ENCODE measurements at regions not wholly inside any gene's neighbourhood (a gene's known extent, or its start where the extent isn't known, plus 50 kb on each side); places are given as distances from the start of the nearest gene placed in this dataset.

GRCh38 chr2:216553482-216554240 lies 55.0 kb downstream of the RPL37A start:
- H3K27ac ChIP-seq (ENCODE audit: low read depth in 2 of 2, low read length in 1 of 2), result no peak overlapping the region
- WGBS, 2 donors, result 93 to 94% methylated on average over 12 of the region's 12 CpGs
- H3K36me3 ChIP-seq (ENCODE audit: control insufficient read depth in 2 of 2, insufficient read depth in 2 of 2, low read length in 1 of 2), result no peaks in the 10 kb centered on the region
- H3K4me3 ChIP-seq (ENCODE audit: low read depth in 1 of 2, low read length in 2 of 2), result no peak overlapping the region
- H3K4me1 ChIP-seq (ENCODE audit: control insufficient read depth in 2 of 2, insufficient read depth in 2 of 2, low read length in 1 of 2), result peaks cover 4 to 12% of the 10 kb centered on the region in 2 donors
- H3K9me3 ChIP-seq (ENCODE audit: control insufficient read depth in 2 of 2, insufficient read depth in 1 of 2, low read depth in 1 of 2, low read length in 1 of 2), result no peaks in the 10 kb centered on the region
- H3K27me3 ChIP-seq (ENCODE audit: control insufficient read depth in 1 of 2, insufficient read depth in 2 of 2, low read length in 2 of 2), result no peaks in the 10 kb centered on the region

GRCh38 chr2:216554286-216554685 lies 55.6 kb downstream of the RPL37A start:
- WGBS, 2 donors, result 81 to 82% methylated on average over 3 of the region's 3 CpGs
- Histone ChIP-seq H3K4me3 (ENCODE audit: low read depth in 1 of 2, low read length in 2 of 2) (no peak overlapping the region), H3K27me3 (ENCODE audit: control insufficient read depth in 1 of 2, insufficient read depth in 2 of 2, low read length in 2 of 2) (no peaks in the 10 kb centered on the region), H3K9me3 (ENCODE audit: control insufficient read depth in 2 of 2, insufficient read depth in 1 of 2, low read depth in 1 of 2, low read length in 1 of 2) (no peaks in the 10 kb centered on the region), H3K36me3 (ENCODE audit: control insufficient read depth in 2 of 2, insufficient read depth in 2 of 2, low read length in 1 of 2) (no peaks in the 10 kb centered on the region), H3K27ac (ENCODE audit: low read depth in 2 of 2, low read length in 1 of 2) (peak overlapping the region in 1 of 2 donors; percentile 56), H3K4me1 (ENCODE audit: control insufficient read depth in 2 of 2, insufficient read depth in 2 of 2, low read length in 1 of 2) (peaks cover 4 to 12% of the 10 kb centered on the region in 2 donors)

- Histone ChIP-seq H3K9me3 (ENCODE audit: control insufficient read depth in 2 of 2, insufficient read depth in 1 of 2, low read depth in 1 of 2, low read length in 1 of 2) (no peaks in the 10 kb centered on the region), H3K4me1 (ENCODE audit: control insufficient read depth in 2 of 2, insufficient read depth in 2 of 2, low read length in 1 of 2) (peaks cover 4 to 12% of the 10 kb centered on the region in 2 donors), H3K27me3 (ENCODE audit: control insufficient read depth in 1 of 2, insufficient read depth in 2 of 2, low read length in 2 of 2) (no peaks in the 10 kb centered on the region), H3K36me3 (ENCODE audit: control insufficient read depth in 2 of 2, insufficient read depth in 2 of 2, low read length in 1 of 2) (no peaks in the 10 kb centered on the region), H3K27ac (ENCODE audit: low read depth in 2 of 2, low read length in 1 of 2) (peak overlapping the region in 1 of 2 donors; percentile 56), H3K4me3 (ENCODE audit: low read depth in 1 of 2, low read length in 2 of 2) (no peak overlapping the region)
- 35 to 56% methylated on average over 1 of the region's 1 CpG for WGBS, 2 donors
Observed at GRCh38 chr2:216554755-216555154, 56.1 kb downstream of the RPL37A start.

GRCh38 chr2:216555274-216555673 lies 56.6 kb downstream of the RPL37A start:
- no peak overlapping the region for H3K4me3 ChIP-seq (ENCODE audit: low read depth in 1 of 2, low read length in 2 of 2)
- no peaks in the 10 kb centered on the region for H3K27me3 ChIP-seq (ENCODE audit: control insufficient read depth in 1 of 2, insufficient read depth in 2 of 2, low read length in 2 of 2)
- peak overlapping the region in 1 of 2 donors; percentile 45 for H3K27ac ChIP-seq (ENCODE audit: low read depth in 2 of 2, low read length in 1 of 2)
- 23 to 28% methylated on average over 6 of the region's 6 CpGs for WGBS, 2 donors
- H3K9me3 ChIP-seq (ENCODE audit: control insufficient read depth in 2 of 2, insufficient read depth in 1 of 2, low read depth in 1 of 2, low read length in 1 of 2), result no peaks in the 10 kb centered on the region
- H3K36me3 ChIP-seq (ENCODE audit: control insufficient read depth in 2 of 2, insufficient read depth in 2 of 2, low read length in 1 of 2), result no peaks in the 10 kb centered on the region
- H3K4me1 ChIP-seq (ENCODE audit: control insufficient read depth in 2 of 2, insufficient read depth in 2 of 2, low read length in 1 of 2), result peaks cover 4 to 12% of the 10 kb centered on the region in 2 donors

GRCh38 chr2:216556202-216556601 lies 57.6 kb downstream of the RPL37A start:
- H3K4me1 ChIP-seq (ENCODE audit: control insufficient read depth in 2 of 2, insufficient read depth in 2 of 2, low read length in 1 of 2), result peaks cover 4 to 12% of the 10 kb centered on the region in 2 donors
- 90% methylated on average over 2 of the region's 2 CpGs for WGBS, 2 donors
- no peak overlapping the region for H3K27ac ChIP-seq (ENCODE audit: low read depth in 2 of 2, low read length in 1 of 2)
- H3K4me3 ChIP-seq (ENCODE audit: low read depth in 1 of 2, low read length in 2 of 2), result no peak overlapping the region
- H3K9me3 ChIP-seq (ENCODE audit: control insufficient read depth in 2 of 2, insufficient read depth in 1 of 2, low read depth in 1 of 2, low read length in 1 of 2), result no peaks in the 10 kb centered on the region
- H3K36me3 ChIP-seq (ENCODE audit: control insufficient read depth in 2 of 2, insufficient read depth in 2 of 2, low read length in 1 of 2), result no peaks in the 10 kb centered on the region
- H3K27me3 ChIP-seq (ENCODE audit: control insufficient read depth in 1 of 2, insufficient read depth in 2 of 2, low read length in 2 of 2), result no peaks in the 10 kb centered on the region

- no peaks in the 10 kb centered on the region for H3K27me3 ChIP-seq (ENCODE audit: control insufficient read depth in 1 of 2, insufficient read depth in 2 of 2, low read length in 2 of 2)
- 84 to 87% methylated on average over 7 of the region's 7 CpGs for WGBS, 2 donors
- H3K9me3 ChIP-seq (ENCODE audit: control insufficient read depth in 2 of 2, insufficient read depth in 1 of 2, low read depth in 1 of 2, low read length in 1 of 2), result no peaks in the 10 kb centered on the region
- peaks cover 4 to 12% of the 10 kb centered on the region in 2 donors for H3K4me1 ChIP-seq (ENCODE audit: control insufficient read depth in 2 of 2, insufficient read depth in 2 of 2, low read length in 1 of 2)
- no peak overlapping the region for H3K4me3 ChIP-seq (ENCODE audit: low read depth in 1 of 2, low read length in 2 of 2)
- H3K27ac ChIP-seq (ENCODE audit: low read depth in 2 of 2, low read length in 1 of 2), result no peak overlapping the region
- no peaks in the 10 kb centered on the region for H3K36me3 ChIP-seq (ENCODE audit: control insufficient read depth in 2 of 2, insufficient read depth in 2 of 2, low read length in 1 of 2)
Observed at GRCh38 chr2:216557413-216557812, 58.8 kb downstream of the RPL37A start.

- Histone ChIP-seq H3K4me1 (ENCODE audit: control insufficient read depth in 2 of 2, insufficient read depth in 2 of 2, low read length in 1 of 2) (peaks cover 4 to 12% of the 10 kb centered on the region in 2 donors), H3K36me3 (ENCODE audit: control insufficient read depth in 2 of 2, insufficient read depth in 2 of 2, low read length in 1 of 2) (no peaks in the 10 kb centered on the region), H3K9me3 (ENCODE audit: control insufficient read depth in 2 of 2, insufficient read depth in 1 of 2, low read depth in 1 of 2, low read length in 1 of 2) (no peaks in the 10 kb centered on the region), H3K27ac (ENCODE audit: low read depth in 2 of 2, low read length in 1 of 2) (no peak overlapping the region), H3K4me3 (ENCODE audit: low read depth in 1 of 2, low read length in 2 of 2) (no peak overlapping the region), H3K27me3 (ENCODE audit: control insufficient read depth in 1 of 2, insufficient read depth in 2 of 2, low read length in 2 of 2) (no peaks in the 10 kb centered on the region)
- 61 to 65% methylated on average over 1 of the region's 1 CpG for WGBS, 2 donors
Observed at GRCh38 chr2:216557820-216558219, 59.2 kb downstream of the RPL37A start.

- no peaks in the 10 kb centered on the region for H3K27me3 ChIP-seq (ENCODE audit: control insufficient read depth in 1 of 2, insufficient read depth in 2 of 2, low read length in 2 of 2)
- no peak overlapping the region for H3K4me3 ChIP-seq (ENCODE audit: low read depth in 1 of 2, low read length in 2 of 2)
- H3K9me3 ChIP-seq (ENCODE audit: control insufficient read depth in 2 of 2, insufficient read depth in 1 of 2, low read depth in 1 of 2, low read length in 1 of 2), result no peaks in the 10 kb centered on the region
- 81 to 88% methylated on average over 2 to 3 of the region's 3 CpGs for WGBS, 2 donors
- no peak overlapping the region for H3K27ac ChIP-seq (ENCODE audit: low read depth in 2 of 2, low read length in 1 of 2)
- peaks cover 6 to 9% of the 10 kb centered on the region in 2 donors for H3K4me1 ChIP-seq (ENCODE audit: control insufficient read depth in 2 of 2, insufficient read depth in 2 of 2, low read length in 1 of 2)
- no peaks in the 10 kb centered on the region for H3K36me3 ChIP-seq (ENCODE audit: control insufficient read depth in 2 of 2, insufficient read depth in 2 of 2, low read length in 1 of 2)
Observed at GRCh38 chr2:216559625-216560156, 61.0 kb downstream of the RPL37A start.

GRCh38 chr2:216560838-216561270 lies 62.2 kb downstream of the RPL37A start:
- 39 to 41% methylated on average over 3 of the region's 3 CpGs for WGBS, 2 donors
- no peak overlapping the region for H3K4me3 ChIP-seq (ENCODE audit: low read depth in 1 of 2, low read length in 2 of 2)
- H3K27me3 ChIP-seq (ENCODE audit: control insufficient read depth in 1 of 2, insufficient read depth in 2 of 2, low read length in 2 of 2), result no peaks in the 10 kb centered on the region
- H3K9me3 ChIP-seq (ENCODE audit: control insufficient read depth in 2 of 2, insufficient read depth in 1 of 2, low read depth in 1 of 2, low read length in 1 of 2), result no peaks in the 10 kb centered on the region
- peaks cover 1 to 2% of the 10 kb centered on the region in 2 donors for H3K4me1 ChIP-seq (ENCODE audit: control insufficient read depth in 2 of 2, insufficient read depth in 2 of 2, low read length in 1 of 2)
- H3K27ac ChIP-seq (ENCODE audit: low read depth in 2 of 2, low read length in 1 of 2), result no peak overlapping the region
- no peaks in the 10 kb centered on the region for H3K36me3 ChIP-seq (ENCODE audit: control insufficient read depth in 2 of 2, insufficient read depth in 2 of 2, low read length in 1 of 2)

Measured in esophagus (tissue), 2 donors.